ENCODE measurements at regions not wholly inside any gene's neighbourhood (a gene's known extent, or its start where the extent isn't known, plus 50 kb on each side); places are given as distances from the start of the nearest gene placed in this dataset.

DNA sequence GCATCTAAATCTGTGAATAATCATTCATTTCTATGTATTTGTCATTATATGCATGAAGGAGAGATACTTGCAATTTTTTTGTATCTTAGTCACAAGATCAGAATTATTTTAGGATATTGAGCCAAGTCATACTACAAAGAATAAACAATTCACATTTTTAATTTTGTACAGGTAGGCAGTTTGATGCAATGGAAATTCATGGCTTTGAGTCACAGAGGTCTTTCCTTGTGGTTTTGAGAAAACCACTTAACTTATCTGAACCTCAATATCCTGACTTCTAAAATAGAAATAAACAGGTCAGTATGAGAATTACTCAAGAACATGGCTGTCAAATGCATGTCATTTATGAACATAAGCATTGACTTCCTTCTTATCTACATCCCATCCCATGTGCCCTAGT, 221.4 kb upstream of the SLC10A2 start:
- Histone ChIP-seq H3K4me1 (no peaks in the 10 kb centered on the region), H3K9me3 (no peaks in the 10 kb centered on the region), H3K27me3 (no peaks in the 10 kb centered on the region), H3K36me3 (no peaks in the 10 kb centered on the region), H3K4me3 (replicated peaks in 1 of 3) (no peak overlapping the region), H3K27ac (no peak overlapping the region)
- DNase-seq: no peak
- intact Hi-C loops (cut with DNase I): no loop called here
- TF ChIP-seq, protein P1, sequence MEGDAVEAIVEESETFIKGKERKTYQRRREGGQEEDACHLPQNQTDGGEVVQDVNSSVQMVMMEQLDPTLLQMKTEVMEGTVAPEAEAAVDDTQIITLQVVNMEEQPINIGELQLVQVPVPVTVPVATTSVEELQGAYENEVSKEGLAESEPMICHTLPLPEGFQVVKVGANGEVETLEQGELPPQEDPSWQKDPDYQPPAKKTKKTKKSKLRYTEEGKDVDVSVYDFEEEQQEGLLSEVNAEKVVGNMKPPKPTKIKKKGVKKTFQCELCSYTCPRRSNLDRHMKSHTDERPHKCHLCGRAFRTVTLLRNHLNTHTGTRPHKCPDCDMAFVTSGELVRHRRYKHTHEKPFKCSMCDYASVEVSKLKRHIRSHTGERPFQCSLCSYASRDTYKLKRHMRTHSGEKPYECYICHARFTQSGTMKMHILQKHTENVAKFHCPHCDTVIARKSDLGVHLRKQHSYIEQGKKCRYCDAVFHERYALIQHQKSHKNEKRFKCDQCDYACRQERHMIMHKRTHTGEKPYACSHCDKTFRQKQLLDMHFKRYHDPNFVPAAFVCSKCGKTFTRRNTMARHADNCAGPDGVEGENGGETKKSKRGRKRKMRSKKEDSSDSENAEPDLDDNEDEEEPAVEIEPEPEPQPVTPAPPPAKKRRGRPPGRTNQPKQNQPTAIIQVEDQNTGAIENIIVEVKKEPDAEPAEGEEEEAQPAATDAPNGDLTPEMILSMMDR (IDR thresholded peaks at IDR 0.05): no peak
- no peak for TF ChIP-seq POLR2A (IDR thresholded peaks at IDR 0.05)

DNA sequence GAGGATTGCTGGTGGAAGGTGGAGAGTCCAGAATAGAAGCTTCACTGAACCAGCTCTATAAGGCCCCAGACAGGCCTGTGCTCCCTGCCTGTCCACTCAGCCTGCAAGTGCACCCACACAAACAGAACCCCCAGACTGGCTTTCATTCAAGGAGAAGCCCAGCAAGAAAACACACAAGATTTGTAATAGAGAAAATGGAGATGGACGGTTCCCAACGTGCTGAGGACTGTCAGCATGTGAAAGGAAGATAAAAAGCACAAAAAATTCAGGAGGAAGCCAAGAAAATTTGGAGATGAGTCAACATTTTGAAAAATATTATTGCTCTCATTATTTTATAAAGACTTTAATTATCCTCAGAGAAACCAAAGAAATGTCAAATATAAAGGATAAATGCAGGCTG, 218.2 kb upstream of the SLC10A2 start:
- 74 to 77% methylated on average over 2 of the region's 2 CpGs for WGBS, 2 donors
- TF ChIP-seq, protein P1 (IDR thresholded peaks at IDR 0.05): no peak
- no peak for TF ChIP-seq POLR2A (IDR thresholded peaks at IDR 0.05)
- no peaks in the 10 kb centered on the region for H3K36me3 ChIP-seq

DNA sequence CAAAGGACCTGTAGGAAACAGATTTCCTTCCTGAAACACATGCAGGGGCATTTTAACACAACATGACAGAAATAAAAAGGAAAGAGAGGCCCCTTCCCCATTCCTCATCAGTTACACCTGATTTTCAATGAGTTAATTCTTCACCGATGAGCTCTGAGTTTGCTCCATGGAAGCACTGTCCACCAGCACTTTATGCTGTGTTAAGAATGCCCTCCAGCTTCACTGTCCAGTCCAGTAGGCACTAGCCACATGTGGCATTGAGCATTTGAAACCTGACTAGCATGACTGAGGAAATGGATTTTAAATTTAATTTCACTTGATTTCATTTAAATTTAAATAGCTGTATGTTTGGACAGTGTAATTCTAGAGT, 217.2 kb upstream of the SLC10A2 start:
- intact Hi-C loops (cut with DNase I): no loop called here
- Histone ChIP-seq H3K9me3 (no peaks in the 10 kb centered on the region), H3K27me3 (no peaks in the 10 kb centered on the region), H3K36me3 (no peaks in the 10 kb centered on the region), H3K27ac (no peak overlapping the region), H3K4me3 (replicated peaks in 1 of 3) (no peak overlapping the region), H3K4me1 (no peaks in the 10 kb centered on the region)
- TF ChIP-seq, protein P1 (IDR thresholded peaks at IDR 0.05): no peak
- no peak for TF ChIP-seq POLR2A (IDR thresholded peaks at IDR 0.05)
- 48 to 64% methylated on average over 1 of the region's 1 CpG for WGBS, 2 donors
- DNase-seq: no peak

More for the DNA sequence above, 218.2 kb upstream of the SLC10A2 start:
- DNase-seq: no peak
- no peaks in the 10 kb centered on the region for H3K27me3 ChIP-seq
- no peak overlapping the region for H3K4me3 ChIP-seq (replicated peaks in 1 of 3)
- no peaks in the 10 kb centered on the region for H3K4me1 ChIP-seq
- intact Hi-C loops (cut with DNase I): no loop called here
- no peaks in the 10 kb centered on the region for H3K9me3 ChIP-seq
- H3K27ac ChIP-seq: no peak overlapping the region

GRCh38 chr13:103282571-103283450, 216.6 kb upstream of the SLC10A2 start:
- 35 to 49% methylated on average over 14 of the region's 14 CpGs for WGBS, 2 donors
- H3K9me3 ChIP-seq: no peaks in the 10 kb centered on the region
- DNase-seq: no peak
- H3K4me3 ChIP-seq (replicated peaks in 1 of 3): no peak overlapping the region
- no peaks in the 10 kb centered on the region for H3K36me3 ChIP-seq
- TF ChIP-seq, protein P1 (IDR thresholded peaks at IDR 0.05): no peak
- TF ChIP-seq POLR2A (IDR thresholded peaks at IDR 0.05): no peak
- intact Hi-C loops (cut with DNase I): no loop called here
- H3K27me3 ChIP-seq: no peaks in the 10 kb centered on the region
- H3K27ac ChIP-seq: no peak overlapping the region
- H3K4me1 ChIP-seq: no peaks in the 10 kb centered on the region

DNA sequence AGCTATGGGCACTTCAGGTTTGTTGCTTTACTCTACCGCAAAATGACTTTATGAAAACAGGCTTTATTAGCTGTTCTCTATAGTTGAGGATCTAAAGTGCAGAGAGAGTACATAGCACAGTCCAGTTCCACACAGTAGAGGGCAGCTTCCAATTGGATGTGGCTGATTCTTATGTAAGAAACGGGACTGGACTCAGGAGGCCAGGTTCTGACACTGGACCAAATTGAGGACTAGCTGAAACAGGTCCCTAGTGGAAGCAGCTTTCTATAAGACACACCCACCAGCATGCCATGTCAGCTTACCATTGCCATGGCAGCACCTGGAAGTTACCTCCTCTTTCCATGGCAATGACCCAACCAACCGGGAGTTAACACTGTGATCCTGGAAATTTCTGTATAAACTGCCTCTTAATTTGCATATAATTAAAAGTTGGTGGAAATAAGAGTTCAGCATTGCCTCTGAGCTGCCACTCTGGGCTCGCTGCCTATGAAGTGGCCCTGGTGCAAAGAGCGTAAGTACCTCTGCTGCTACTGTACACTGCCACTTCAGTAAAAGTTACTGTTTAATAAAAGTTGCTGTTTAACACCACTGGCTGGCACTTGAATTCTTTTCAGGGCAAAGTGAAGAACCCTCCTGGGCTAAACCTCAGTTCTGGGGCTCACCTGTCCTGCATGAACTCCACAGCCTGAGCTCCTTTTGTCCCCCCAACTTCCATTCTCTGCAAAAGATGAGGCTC, 211.9 kb upstream of the SLC10A2 start:
- Histone ChIP-seq H3K9me3 (no peaks in the 10 kb centered on the region), H3K36me3 (no peaks in the 10 kb centered on the region), H3K4me3 (replicated peaks in 1 of 3) (no peak overlapping the region), H3K27me3 (no peaks in the 10 kb centered on the region), H3K4me1 (no peaks in the 10 kb centered on the region), H3K27ac (no peak overlapping the region)
- no peak for DNase-seq
- intact Hi-C loops (cut with DNase I): no loop called here
- WGBS, 2 donors: 59 to 62% methylated on average over 5 of the region's 5 CpGs
- TF ChIP-seq, protein P1 (IDR thresholded peaks at IDR 0.05): no peak
- TF ChIP-seq POLR2A (IDR thresholded peaks at IDR 0.05): no peak

Measured in thyroid gland (tissue), 4 donors.